Panc1 (cell line): ENCODE measurements at regions not wholly inside any gene's neighbourhood (a gene's known extent, or its start where the extent isn't known, plus 50 kb on each side); places are given as distances from the start of the nearest gene placed in this dataset.

Experiments used
- ATAC-seq: fragments of 200-7000 bp; cut with Tn5 transposase; 2 replicates; pipeline ENCODE4 v1.9.1; 2020; ENCODE audit warnings: mild to moderate bottlenecking, moderate library complexity
- BruUV-seq: library from RNA; stranded (reverse); fragments of 400-500 nt; replicated peaks from 2 replicates; lab custom pipeline; 2021; lab: Mats Ljungman, UMichigan
- CTCF ChIA-PET: fragments of 300-600 bp; sonication (Branson Sonifier 250); formaldehyde crosslinking; loops from one replicate; lab custom pipeline; 2022; ENCODE audit warnings: antibody characterized with exemption; lab: Charles Lee
- POLR2A ChIA-PET: fragments of 300-600 bp; sonication (Branson Sonifier 250); formaldehyde crosslinking; loops from one replicate; lab custom pipeline; 2022; ENCODE audit warnings: antibody characterized with exemption; lab: Charles Lee
- DNase-seq: peaks from one replicate; pipeline ENCODE4 v3.0.0-alpha.2; 2010; ENCODE audit warnings: low read depth, low spot score
- H3K27ac ChIP-seq: 2 replicates; pipeline ENCODE4 v1.5.1; 2011; ENCODE audit warnings: mild to moderate bottlenecking, low read length, inconsistent platforms
- H3K27me3 ChIP-seq: fragments of 200-500 bp; sonication (Bioruptor generic); 2 replicates; pipeline ENCODE4 v1.6.0; 2014; ENCODE audit warnings: low read length, inconsistent platforms; ENCODE audit not compliant: control insufficient read depth, insufficient read depth
- H3K36me3 ChIP-seq: fragments of 200-500 bp; sonication (Bioruptor generic); 2 replicates; pipeline ENCODE4 v1.5.1; 2014; ENCODE audit warnings: inconsistent platforms, mild to moderate bottlenecking, low read length, moderate library complexity; ENCODE audit not compliant: control insufficient read depth, insufficient read depth
- H3K4me1 ChIP-seq: 2 replicates; pipeline ENCODE4 v1.5.1; 2011; ENCODE audit warnings: inconsistent platforms, mild to moderate bottlenecking, low read length, moderate library complexity; ENCODE audit not compliant: control insufficient read depth, insufficient read depth
- H3K4me3 ChIP-seq, 2 experiments: 2 replicates each; pipeline ENCODE4 v1.5.1; 2011 to 2012; ENCODE audit warnings: low read depth in 2 of 2, low read length in 2 of 2, mild to moderate bottlenecking in 2 of 2, inconsistent platforms in 1 of 2, moderate library complexity in 1 of 2
- H3K9me3 ChIP-seq: fragments of 200-500 bp; sonication (Bioruptor generic); 2 replicates; pipeline ENCODE4 v1.5.1; 2014; ENCODE audit warnings: low read depth, mild to moderate bottlenecking, inconsistent platforms, low read length, moderate library complexity; ENCODE audit not compliant: control insufficient read depth, insufficient read depth
- CTCF ChIP-seq: fragments of 450-650 bp; IDR thresholded peaks from 2 replicates; pipeline ENCODE4 v1.5.1; 2017; ENCODE audit warnings: mild to moderate bottlenecking
- POLR2AphosphoS5 ChIP-seq: IDR thresholded peaks from 2 replicates; pipeline ENCODE4 v1.6.1; 2012; ENCODE audit warnings: mild to moderate bottlenecking, low read depth, low read length, moderate library complexity
- REST ChIP-seq, 2 experiments: IDR thresholded peaks; 2 replicates each; pipeline ENCODE4 v1.6.1; 2011 to 2012; ENCODE audit warnings: low read depth in 2 of 2, control low read depth in 1 of 2, low read length in 1 of 2, mild to moderate bottlenecking in 1 of 2, moderate library complexity in 1 of 2; ENCODE audit not compliant: insufficient read depth in 1 of 2
- SIN3A ChIP-seq: IDR thresholded peaks from 2 replicates; pipeline ENCODE4 v1.6.1; 2012; ENCODE audit warnings: low read depth, mild to moderate bottlenecking, low read length, moderate library complexity, borderline replicate concordance; ENCODE audit not compliant: insufficient read depth
- TCF7L2 ChIP-seq: IDR thresholded peaks from 2 replicates; pipeline ENCODE4 v1.6.1; 2011; ENCODE audit warnings: mild to moderate bottlenecking, low read depth, low read length, inconsistent platforms
- in situ Hi-C: cut with HindIII; loops from 2 replicates; pipeline ENCODE4 v1.10.0; 2016; ENCODE audit warnings: low sequenced_read_pairs, low pct_unique_long_range_greater_than_20kb
- intact Hi-C: fragments of 100-400 bp; cut with micrococcal nuclease; formaldehyde crosslinking; loops from one replicate; pipeline ENCODE4 v1.10.0; 2022; ENCODE audit not compliant: unreplicated experiment

GRCh38 chr6:164469276-164469949 is 840.0 kb downstream of the C6orf118 start:
- intact Hi-C loops = no loop called here
- Histone ChIP-seq H3K4me3 (no peak overlapping the region), H3K27ac (no peak overlapping the region), H3K36me3 (no peaks in the 10 kb centered on the region), H3K4me1 (no peaks in the 10 kb centered on the region), H3K9me3 (no peaks in the 10 kb centered on the region), H3K27me3 (no peaks in the 10 kb centered on the region)
- POLR2A ChIA-PET = no interaction called here
- DNase-seq = no peak
- CTCF ChIA-PET = no interaction called here
- TF ChIP-seq TCF7L2 = no peak
- no peak for TF ChIP-seq CTCF
- TF ChIP-seq SIN3A = no peak
- TF ChIP-seq POLR2AphosphoS5 = no peak
- TF ChIP-seq REST (IDR thresholded peaks at IDR 0.05; ENCODE audit: insufficient read depth in 1 of 2, low read depth in 2 of 2, low read length in 1 of 2) = no peak
- ATAC-seq = no peak
- no TSS peak for BruUV-seq
- in situ Hi-C loops = no loop called here

- TF ChIP-seq REST (IDR thresholded peaks at IDR 0.05; ENCODE audit: insufficient read depth in 1 of 2, low read depth in 2 of 2, low read length in 1 of 2) (no peak), SIN3A (no peak), TCF7L2 (no peak), CTCF (no peak), POLR2AphosphoS5 (no peak)
- Histone ChIP-seq H3K27ac (no peak overlapping the region), H3K4me1 (no peaks in the 10 kb centered on the region), H3K4me3 (no peak overlapping the region), H3K27me3 (no peaks in the 10 kb centered on the region), H3K36me3 (no peaks in the 10 kb centered on the region; the same call in 1 of the 2 replicates), H3K9me3 (no peaks in the 10 kb centered on the region)
- no TSS peak for BruUV-seq
- intact Hi-C loops = no loop called here
- ATAC-seq (no peak), DNase-seq (no peak)
- ChIA-PET POLR2A (no interaction called here), CTCF (no interaction called here)
- in situ Hi-C loops = no loop called here
These were observed 853.6 kb downstream of the C6orf118 start for GRCh38 chr6:164455835-164456234.
